Endometrium (tissue), 2 donors: ENCODE measurements at regions not wholly inside any gene's neighbourhood (a gene's known extent, or its start where the extent isn't known, plus 50 kb on each side); places are given as distances from the start of the nearest gene placed in this dataset.
"Not testable (repeated sequence)": the region's sequence is repeated elsewhere in the genome, so short reads cannot be mapped to it uniquely, and the experiment has no call there.

Source experiments
- FAIRE-seq: peaks from 2 replicates; lab custom pipeline; 2012; peaks lifted over from hg19 to GRCh38; lab: Jason Lieb, UNC
- donor health status: control.
- donor health status: control.

- FAIRE-seq = no peak
Observed at GRCh38 chr1:213535679-213536078, 452.1 kb upstream of the PROX1 start.

GRCh38 chr1:213538251-213538650 lies 449.5 kb upstream of the PROX1 start:
- no peak for FAIRE-seq

- no peak for FAIRE-seq
Observed at GRCh38 chr1:213539464-213539863, 448.3 kb upstream of the PROX1 start.

- no peak for FAIRE-seq
Observed at GRCh38 chr1:213541641-213542040, 446.1 kb upstream of the PROX1 start.

DNA sequence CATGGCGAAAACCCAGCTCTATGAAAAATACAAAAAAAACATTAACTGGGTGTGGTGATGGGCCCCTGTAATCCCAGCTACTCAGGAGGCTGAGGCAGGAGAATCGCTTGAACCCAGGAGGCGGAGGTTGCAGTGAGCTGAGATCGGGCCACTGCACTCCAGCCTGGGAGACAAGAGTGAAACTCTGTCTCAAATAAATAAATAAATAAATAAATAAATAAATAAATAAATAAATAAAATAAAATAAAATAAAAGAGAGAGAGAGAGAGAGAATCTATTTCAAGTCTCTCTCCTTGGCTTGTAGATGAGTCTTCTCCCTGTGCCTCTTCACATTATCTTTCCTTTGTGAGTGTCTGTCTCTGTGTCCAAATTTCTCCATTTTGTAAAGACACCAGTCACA lies 442.6 kb upstream of the PROX1 start:
- not testable (repeated sequence) for FAIRE-seq

DNA sequence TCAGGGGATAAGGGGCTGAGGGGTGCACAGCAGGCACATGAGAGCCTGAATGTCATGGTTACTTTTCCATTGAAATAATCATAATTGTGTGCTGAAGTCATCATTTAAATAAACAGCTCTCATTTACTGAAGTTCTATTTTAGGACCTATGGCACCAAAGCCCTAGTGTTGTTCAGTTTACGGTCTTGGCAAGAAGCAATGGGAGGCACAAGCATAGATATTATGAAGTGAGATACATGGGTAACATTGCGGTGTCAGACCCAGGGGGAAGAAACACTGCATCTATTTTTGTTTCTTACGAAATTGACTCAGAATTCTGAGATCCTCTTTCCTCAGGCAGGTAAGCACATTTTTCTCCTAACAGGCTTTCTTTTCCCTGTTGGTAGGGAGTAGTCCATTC lies 437.8 kb upstream of the PROX1 start:
- no peak for FAIRE-seq

GRCh38 chr1:213550804-213551203 lies 437.0 kb upstream of the PROX1 start:
- no peak for FAIRE-seq

DNA sequence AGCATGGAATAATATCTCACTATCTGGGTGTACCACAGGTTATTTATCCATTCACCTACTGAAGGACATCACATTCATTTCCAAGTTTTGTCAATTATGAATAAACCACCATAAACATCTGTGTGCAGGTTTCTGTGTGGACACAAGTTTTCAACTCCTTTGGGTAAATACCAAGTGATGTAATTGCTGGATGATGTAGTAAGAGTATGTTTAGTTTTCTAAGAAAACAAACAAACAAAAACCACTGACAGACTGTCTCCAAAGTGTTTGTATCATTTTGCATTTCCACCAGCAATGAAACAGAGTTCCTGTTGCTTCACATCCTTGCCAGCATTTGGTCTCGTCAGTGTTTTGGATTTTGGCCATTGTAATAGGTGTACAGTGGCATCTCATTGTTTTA lies 435.7 kb upstream of the PROX1 start:
- no peak for FAIRE-seq

DNA sequence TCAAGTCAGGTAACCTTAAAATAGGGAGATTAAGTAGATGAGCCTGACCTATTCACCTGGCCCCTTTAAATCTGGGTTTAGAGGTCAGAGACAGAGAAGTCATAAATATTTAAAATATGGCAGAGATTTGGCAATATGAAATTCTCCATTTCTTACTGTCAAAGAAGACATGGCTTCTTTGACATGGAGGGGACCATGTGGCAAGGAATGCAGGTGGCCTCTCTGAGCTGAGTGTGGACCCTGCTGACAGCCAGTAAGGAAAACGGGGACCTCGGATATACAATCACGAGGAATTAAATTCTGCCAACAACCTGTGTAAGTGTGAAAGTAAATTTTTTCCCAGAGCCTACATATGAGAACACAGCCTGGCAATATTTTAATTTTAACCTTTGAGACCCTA lies 427.5 kb upstream of the PROX1 start:
- FAIRE-seq = no peak

DNA sequence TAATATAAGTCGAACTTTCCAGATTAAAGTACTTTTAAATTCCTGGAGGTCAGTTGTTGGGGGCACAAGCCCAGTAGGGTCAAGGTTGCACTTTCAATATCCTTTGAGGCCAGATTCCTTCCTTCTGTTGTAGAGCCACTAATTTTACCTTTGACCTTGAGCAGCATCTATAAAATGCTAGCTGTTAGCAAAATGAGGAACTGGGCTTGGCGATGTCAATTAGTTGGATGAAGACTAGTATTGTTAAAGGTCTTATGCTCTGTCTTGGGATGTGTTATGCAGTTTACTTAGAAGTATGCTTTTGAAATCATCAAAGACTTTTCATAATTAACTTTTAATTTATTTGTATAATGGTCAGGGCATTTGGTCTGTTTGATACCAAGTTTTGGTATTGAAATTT lies 425.9 kb upstream of the PROX1 start:
- no peak for FAIRE-seq

- FAIRE-seq = no peak
Observed at GRCh38 chr1:213564215-213564659, 423.5 kb upstream of the PROX1 start.

DNA sequence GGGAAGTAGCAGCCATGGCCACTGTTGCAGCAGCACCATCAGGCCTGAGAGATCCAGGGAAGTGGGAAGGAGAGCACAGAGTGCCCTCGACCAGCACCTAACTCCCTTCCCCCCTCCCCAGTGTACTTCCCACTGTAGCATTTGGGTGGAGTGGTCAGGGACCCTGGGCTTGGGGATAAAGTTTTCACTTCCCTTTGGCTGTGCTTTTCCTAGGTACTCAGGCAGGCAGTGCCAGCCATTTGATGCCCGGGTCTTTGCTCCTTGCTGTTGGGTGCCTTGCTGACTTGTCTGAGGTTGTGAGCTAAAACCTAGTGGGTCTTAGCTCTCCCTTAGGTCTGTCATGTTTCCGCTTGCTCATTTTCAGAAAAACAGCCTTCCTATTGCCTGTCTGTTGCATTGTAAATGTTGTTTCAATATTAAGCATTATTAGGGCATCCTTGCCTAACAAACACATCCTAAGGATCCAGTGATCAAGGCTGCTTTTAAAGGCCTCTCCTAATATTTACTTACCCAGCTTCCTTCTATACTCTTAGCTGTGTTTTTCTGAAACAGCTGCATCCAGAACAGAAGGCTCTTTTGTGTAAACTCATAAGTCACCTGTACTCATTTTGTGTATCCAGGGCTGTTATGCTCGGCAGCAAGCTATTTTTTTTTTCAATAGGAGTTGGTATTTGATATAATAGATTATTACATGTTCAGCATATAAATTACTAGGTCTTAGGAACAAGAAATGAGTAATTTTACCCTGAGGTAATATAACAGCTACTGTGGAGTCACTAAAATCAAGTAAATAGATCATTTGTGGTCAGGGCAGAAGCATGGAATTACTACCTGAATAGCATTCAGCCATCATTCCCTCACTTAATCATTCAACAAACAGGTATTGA lies 418.6 kb upstream of the PROX1 start:
- no peak for FAIRE-seq

DNA sequence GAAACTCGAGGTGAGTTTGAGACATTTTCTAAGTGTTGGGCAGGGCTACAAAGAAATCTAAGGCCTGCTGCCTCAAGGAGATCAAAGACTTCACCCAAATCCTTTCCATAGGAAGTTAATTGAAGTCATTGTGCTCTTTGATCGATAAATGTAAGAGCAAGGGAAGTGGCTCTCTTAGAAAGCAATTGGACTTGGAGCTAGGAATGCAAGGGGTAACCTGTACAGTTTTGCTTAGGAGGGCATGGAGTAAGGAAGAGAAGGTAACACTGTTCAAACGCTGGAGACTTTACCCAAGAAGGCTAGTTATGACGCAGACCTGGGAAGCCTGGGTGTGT lies 418.0 kb upstream of the PROX1 start:
- no peak for FAIRE-seq

DNA sequence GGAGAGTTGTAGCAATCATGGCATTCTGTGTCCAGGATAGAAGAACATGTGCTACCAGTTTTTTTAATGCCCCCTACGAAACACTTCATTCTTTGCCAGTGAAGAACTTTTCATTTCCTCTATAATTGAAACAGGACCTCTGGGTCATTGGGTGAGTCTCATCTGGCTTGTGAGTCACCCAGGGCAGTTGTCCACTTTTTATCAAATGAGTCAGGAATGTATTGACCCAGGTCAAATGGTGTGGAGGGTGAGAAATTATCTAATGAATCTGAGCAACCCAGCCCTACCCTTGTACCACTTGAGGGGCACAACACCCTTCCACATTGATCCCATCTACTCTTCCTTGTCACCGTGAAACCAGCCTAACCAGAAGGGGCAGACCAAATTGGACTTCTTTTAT lies 417.3 kb upstream of the PROX1 start:
- no peak for FAIRE-seq

- FAIRE-seq = no peak
Observed at GRCh38 chr1:213571419-213571818, 416.4 kb upstream of the PROX1 start.

DNA sequence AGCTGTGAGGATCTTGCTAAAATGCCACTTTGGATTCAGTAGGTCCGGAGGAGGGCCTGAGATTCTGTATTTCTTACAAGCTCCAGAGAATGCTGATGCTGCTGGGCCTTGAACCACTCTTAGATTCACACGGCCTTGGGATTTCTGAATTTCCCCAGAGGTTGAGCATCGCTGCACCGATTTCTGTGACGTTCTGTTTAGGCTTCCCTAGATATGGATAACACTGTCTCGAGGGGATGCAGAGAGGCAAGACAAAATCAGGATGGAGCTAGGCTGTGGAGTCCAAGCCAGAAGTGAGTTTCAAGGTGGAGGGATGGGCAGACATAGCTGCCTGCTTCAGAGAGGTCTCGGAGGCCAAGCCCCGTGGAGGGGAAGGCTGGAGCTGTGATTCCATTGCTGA lies 415.9 kb upstream of the PROX1 start:
- FAIRE-seq = no peak

GRCh38 chr1:213572912-213573647 lies 414.7 kb upstream of the PROX1 start:
- no peak for FAIRE-seq

DNA sequence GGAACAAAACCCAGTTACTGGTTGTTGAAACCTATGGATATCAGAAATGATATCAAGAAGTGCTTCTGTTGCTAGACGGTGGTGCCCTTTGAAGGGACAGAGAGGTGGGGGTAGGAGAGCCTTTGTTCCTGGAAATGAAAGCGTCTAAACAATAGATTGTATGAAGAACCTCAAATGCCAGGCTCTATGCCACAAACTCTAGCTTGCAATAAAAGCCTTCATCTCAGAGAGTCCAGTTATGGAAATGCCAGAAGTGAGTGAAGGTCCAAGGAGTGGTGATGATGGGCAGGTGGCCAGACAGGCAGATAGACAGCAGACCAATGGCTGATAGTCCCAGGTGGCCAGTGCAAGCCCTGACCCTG lies 414.1 kb upstream of the PROX1 start:
- no peak for FAIRE-seq

GRCh38 chr1:213582976-213583567 lies 404.7 kb upstream of the PROX1 start:
- FAIRE-seq = no peak

DNA sequence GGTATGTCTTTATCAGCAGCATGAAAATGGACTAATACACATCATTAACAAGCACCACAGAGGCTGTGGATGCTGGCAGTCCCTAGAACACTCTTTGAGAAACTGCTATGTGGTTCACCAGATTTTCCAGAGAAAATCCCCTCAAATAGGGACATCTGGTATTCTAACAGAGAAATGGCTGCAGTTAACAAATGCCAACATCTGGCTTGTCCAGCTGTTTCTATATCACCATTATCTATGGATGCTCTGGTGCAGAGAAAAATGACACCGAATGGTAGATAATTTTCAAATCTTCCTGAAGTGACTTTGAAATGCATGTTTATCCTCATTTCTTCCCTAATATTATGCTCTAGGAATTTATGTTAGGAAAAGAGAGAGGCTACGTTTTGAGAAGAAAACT lies 403.5 kb upstream of the PROX1 start:
- no peak for FAIRE-seq

DNA sequence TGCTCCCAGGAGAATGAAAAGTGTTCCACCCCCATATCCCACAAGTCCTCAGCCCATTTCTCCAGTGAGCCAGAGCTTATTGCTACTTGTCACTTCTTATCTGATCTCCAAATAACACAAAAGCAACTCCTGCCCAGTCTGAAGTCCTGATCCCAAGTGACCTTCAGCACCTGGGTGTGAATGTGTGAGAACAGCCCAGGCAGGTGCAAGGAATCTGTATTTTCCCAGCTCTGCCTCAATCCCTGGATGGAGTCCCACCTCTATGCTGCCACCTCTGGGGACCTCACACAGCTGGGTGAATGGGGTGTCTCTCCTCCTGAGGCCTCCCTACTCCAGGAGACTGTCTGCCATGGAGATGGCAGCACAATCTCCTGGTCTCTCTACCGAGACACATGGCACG lies 402.4 kb upstream of the PROX1 start:
- no peak for FAIRE-seq

GRCh38 chr1:213585959-213586586 lies 401.7 kb upstream of the PROX1 start:
- FAIRE-seq = no peak

- FAIRE-seq = no peak
Observed at GRCh38 chr1:213586587-213586972, 401.2 kb upstream of the PROX1 start.
